OCI-LY3 (cell line): ENCODE measurements at regions not wholly inside any gene's neighbourhood (a gene's known extent, or its start where the extent isn't known, plus 50 kb on each side); places are given as distances from the start of the nearest gene placed in this dataset.

Experiments used
- EZH2phosphoT487 ChIP-seq: fragments of 200-600 bp; shearing (Covaris generic); IDR thresholded peaks from 2 replicates; pipeline ENCODE4 v1.6.1; 2018; ENCODE audit warnings: antibody characterized with exemption, mixed run types, low read depth
- TF ChIP-seq, protein P1 (sequence below): fragments of 200-600, 300-600 bp; sonication (generic); IDR thresholded peaks from 2 replicates; pipeline ENCODE4 v1.5.1; 2014; ENCODE audit warnings: antibody characterized with exemption, low read length, low read depth

DNA sequence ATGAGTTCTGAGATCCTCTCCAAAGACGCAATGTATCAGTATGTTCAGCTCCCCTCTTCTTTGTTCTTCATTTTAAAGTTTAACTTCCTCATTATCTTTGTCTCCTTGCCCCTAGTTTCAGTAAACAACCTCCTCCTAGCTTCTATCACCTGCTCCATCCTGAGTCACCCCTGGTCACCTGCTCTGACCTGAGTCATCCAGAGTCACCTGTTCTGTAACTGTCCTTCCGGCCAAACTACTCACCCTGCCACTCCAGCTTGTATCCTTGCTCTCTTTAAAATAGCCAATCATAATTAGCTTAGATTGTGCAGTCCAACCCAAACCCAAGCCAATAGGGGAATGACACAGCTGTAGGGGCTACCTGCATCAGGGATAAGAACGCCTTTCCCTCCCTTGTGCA, 332.0 kb downstream of the OLFM3 start:
- TF ChIP-seq, protein P1, sequence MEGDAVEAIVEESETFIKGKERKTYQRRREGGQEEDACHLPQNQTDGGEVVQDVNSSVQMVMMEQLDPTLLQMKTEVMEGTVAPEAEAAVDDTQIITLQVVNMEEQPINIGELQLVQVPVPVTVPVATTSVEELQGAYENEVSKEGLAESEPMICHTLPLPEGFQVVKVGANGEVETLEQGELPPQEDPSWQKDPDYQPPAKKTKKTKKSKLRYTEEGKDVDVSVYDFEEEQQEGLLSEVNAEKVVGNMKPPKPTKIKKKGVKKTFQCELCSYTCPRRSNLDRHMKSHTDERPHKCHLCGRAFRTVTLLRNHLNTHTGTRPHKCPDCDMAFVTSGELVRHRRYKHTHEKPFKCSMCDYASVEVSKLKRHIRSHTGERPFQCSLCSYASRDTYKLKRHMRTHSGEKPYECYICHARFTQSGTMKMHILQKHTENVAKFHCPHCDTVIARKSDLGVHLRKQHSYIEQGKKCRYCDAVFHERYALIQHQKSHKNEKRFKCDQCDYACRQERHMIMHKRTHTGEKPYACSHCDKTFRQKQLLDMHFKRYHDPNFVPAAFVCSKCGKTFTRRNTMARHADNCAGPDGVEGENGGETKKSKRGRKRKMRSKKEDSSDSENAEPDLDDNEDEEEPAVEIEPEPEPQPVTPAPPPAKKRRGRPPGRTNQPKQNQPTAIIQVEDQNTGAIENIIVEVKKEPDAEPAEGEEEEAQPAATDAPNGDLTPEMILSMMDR: no peak
- no peak for TF ChIP-seq EZH2phosphoT487
